ENCODE measurements at regions not wholly inside any gene's neighbourhood (a gene's known extent, or its start where the extent isn't known, plus 50 kb on each side); places are given as distances from the start of the nearest gene placed in this dataset.

- TF ChIP-seq MXD3 (CRISPR knock-in tag; IDR thresholded peaks at IDR 0.05): no peak
Observed at GRCh38 chr1:104671684-104672353, 922.1 kb downstream of the AMY1C start (continued).

GRCh38 chr1:104699433-104699832, 949.7 kb downstream of the AMY1C start:
- H3K4me2 ChIP-seq (ENCODE audit: low read depth, low read length): no peak overlapping the region
- DNase-seq (ENCODE audit: low spot score) (no peak), FAIRE-seq (no peak), ATAC-seq (no peak)
- no peaks in the 10 kb centered on the region; a peak in 1 of 5 replicates for H3K27me3 ChIP-seq (ENCODE audit: control insufficient read depth in 1 of 2, insufficient read depth in 2 of 2, low read length in 2 of 2)
- H2AFZ ChIP-seq (ENCODE audit: low read length): no peak overlapping the region
- no peaks in the 10 kb centered on the region for H3K36me3 ChIP-seq (replicated peaks in 1 of 2; ENCODE audit: control insufficient read depth in 1 of 2, insufficient read depth in 2 of 2, low read length in 2 of 2)
- no peak overlapping the region for H3K4me3 ChIP-seq (replicated peaks in 1 of 3; ENCODE audit: insufficient read depth in 1 of 3, low read depth in 2 of 3, low read length in 3 of 3)
- intact Hi-C loops (cut with micrococcal nuclease; ENCODE audit: unreplicated experiment) (no loop called here), in situ Hi-C loops (cut with HindIII; ENCODE audit: extremely low pct_ligation_motif_present, low pct_unique_long_range_greater_than_20kb) (no loop called here)
- 0% methylated on average over 1 of the region's 1 CpG for WGBS (ENCODE audit: low lambda C conversion rate)
- no peaks in the 10 kb centered on the region for H3K9me3 ChIP-seq (ENCODE audit: low read length)
- no peaks in the 10 kb centered on the region for H3K4me1 ChIP-seq (ENCODE audit: insufficient read depth, low read length)
- CTCF ChIA-PET (ENCODE audit: low intra/inter-chr PET ratio, low total read pairs): no interaction called here
- POLR2A ChIA-PET: no interaction called here
- H3K79me2 ChIP-seq (ENCODE audit: insufficient read depth, low read length): no peaks in the 10 kb centered on the region
- BruUV-seq (replicated peaks): no TSS peak
- H3K27ac ChIP-seq (ENCODE audit: extremely low read length, insufficient read depth, low read length): no peak overlapping the region
- H3K9ac ChIP-seq (ENCODE audit: insufficient read depth, low read depth, low read length): no peak overlapping the region
- no peaks in the 10 kb centered on the region for H4K20me1 ChIP-seq (ENCODE audit: insufficient read depth, low read length)
- TF ChIP-seq ZNF724P (CRISPR knock-in tag; IDR thresholded peaks at IDR 0.05; ENCODE audit: borderline replicate concordance) (no peak), ZNF407 (CRISPR knock-in tag; IDR thresholded peaks at IDR 0.05; ENCODE audit: not compliant biosample characterization) (no peak), ZNF710 (CRISPR knock-in tag; IDR thresholded peaks at IDR 0.05; ENCODE audit: borderline replicate concordance) (no peak), MTA1 (CRISPR knock-in tag; IDR thresholded peaks at IDR 0.05; ENCODE audit: borderline replicate concordance) (no peak)
